ENCODE measurements at regions not wholly inside any gene's neighbourhood (a gene's known extent, or its start where the extent isn't known, plus 50 kb on each side); places are given as distances from the start of the nearest gene placed in this dataset.
"Not testable (repeated sequence)": the region's sequence is repeated elsewhere in the genome, so short reads cannot be mapped to it uniquely, and the experiment has no call there.

GRCh38 chr14:48686650-48687049 lies 899.5 kb downstream of the RPS29 start:
- no peak for DNase-seq

GRCh38 chr14:48672506-48672905 lies 913.7 kb downstream of the RPS29 start:
- DNase-seq: no peak

- DNase-seq: no peak
Measured at GRCh38 chr14:48670939-48671338, 915.2 kb downstream of the RPS29 start.

GRCh38 chr14:48665077-48665784 lies 920.9 kb downstream of the RPS29 start:
- DNase-seq: no peak

- DNase-seq: no peak
Measured at GRCh38 chr14:48643241-48643640, 942.9 kb downstream of the RPS29 start.

- no peak for DNase-seq
Measured at GRCh38 chr14:48628870-48629269, 953.5 kb upstream of the MDGA2 start.

- DNase-seq: no peak
Measured at GRCh38 chr14:48622980-48623379, 947.6 kb upstream of the MDGA2 start.

- DNase-seq: no peak
Measured at GRCh38 chr14:48618057-48618456, 942.7 kb upstream of the MDGA2 start.

GRCh38 chr14:48616931-48617330 lies 941.5 kb upstream of the MDGA2 start:
- no peak for DNase-seq

GRCh38 chr14:48615618-48616017 lies 940.2 kb upstream of the MDGA2 start:
- DNase-seq: no peak

- no peak for DNase-seq
Measured at GRCh38 chr14:48614003-48614402, 938.6 kb upstream of the MDGA2 start.

- DNase-seq: not testable (repeated sequence)
Measured at GRCh38 chr14:48606960-48607359, 931.6 kb upstream of the MDGA2 start.

GRCh38 chr14:48598458-48598857 lies 923.1 kb upstream of the MDGA2 start:
- DNase-seq: no peak

GRCh38 chr14:48586099-48586498 lies 910.7 kb upstream of the MDGA2 start:
- no peak for DNase-seq

GRCh38 chr14:48584031-48584430 lies 908.6 kb upstream of the MDGA2 start:
- no peak for DNase-seq

GRCh38 chr14:48582938-48583337 lies 907.5 kb upstream of the MDGA2 start:
- DNase-seq: no peak

- DNase-seq: no peak
Measured at GRCh38 chr14:48580692-48581091, 905.3 kb upstream of the MDGA2 start.

- no peak for DNase-seq
Measured at GRCh38 chr14:48575772-48576171, 900.4 kb upstream of the MDGA2 start.

GRCh38 chr14:48568688-48569087 lies 893.3 kb upstream of the MDGA2 start:
- no peak for DNase-seq

- no peak for DNase-seq
Measured at GRCh38 chr14:48568252-48568651, 892.8 kb upstream of the MDGA2 start.

GRCh38 chr14:48563489-48563888 lies 888.1 kb upstream of the MDGA2 start:
- no peak for DNase-seq

GRCh38 chr14:48561438-48561837 lies 886.0 kb upstream of the MDGA2 start:
- DNase-seq: not testable (repeated sequence)

GRCh38 chr14:48560421-48560820 lies 885.0 kb upstream of the MDGA2 start:
- no peak for DNase-seq

GRCh38 chr14:48553443-48553842 lies 878.0 kb upstream of the MDGA2 start:
- no peak for DNase-seq

- no peak for DNase-seq
Measured at GRCh38 chr14:48546996-48547395, 871.6 kb upstream of the MDGA2 start.

Measured in NCI-H1092 (cell line).